MM.1S (cell line): ENCODE measurements at regions not wholly inside any gene's neighbourhood (a gene's known extent, or its start where the extent isn't known, plus 50 kb on each side); places are given as distances from the start of the nearest gene placed in this dataset.
"Not testable (repeated sequence)": the region's sequence is repeated elsewhere in the genome, so short reads cannot be mapped to it uniquely, and the experiment has no call there.

Experiments
- DNase-seq: peaks from one replicate; pipeline ENCODE4 v3.0.0-alpha.2; 2015
- H2AFZ ChIP-seq: fragments of 300-600 bp; sonication (generic); 2 replicates; pipeline ENCODE4 v1.6.0; 2016; ENCODE audit warnings: antibody characterized with exemption, low read length
- H3F3A ChIP-seq: fragments of 300-600 bp; sonication (generic); 2 replicates; pipeline ENCODE4 v1.6.1; 2016; ENCODE audit warnings: mild to moderate bottlenecking, antibody characterized with exemption, low read length, moderate library complexity, mixed read lengths; ENCODE audit not compliant: insufficient read depth
- H3K27ac ChIP-seq: fragments of 300-600 bp; sonication (generic); 2 replicates; pipeline ENCODE4 v1.5.1; 2016; ENCODE audit warnings: mild to moderate bottlenecking, low read length
- H3K27me3 ChIP-seq: fragments of 300-600 bp; sonication (generic); replicated peaks from 2 replicates; pipeline ENCODE4 v1.6.0; 2016; ENCODE audit warnings: low read length; ENCODE audit not compliant: insufficient read depth
- H3K36me3 ChIP-seq: fragments of 300-600 bp; sonication (generic); replicated peaks from 2 replicates; pipeline ENCODE4 v1.6.1; 2016; ENCODE audit warnings: mild to moderate bottlenecking, low read length, mixed read lengths; ENCODE audit not compliant: insufficient read depth
- H3K4me1 ChIP-seq: fragments of 300-600 bp; sonication (generic); 2 replicates; pipeline ENCODE4 v1.6.1; 2016; ENCODE audit warnings: low read length, mixed read lengths
- H3K4me2 ChIP-seq: fragments of 300-600 bp; sonication (generic); 2 replicates; pipeline ENCODE4 v1.6.0; 2016; ENCODE audit warnings: low read depth, low read length
- H3K4me3 ChIP-seq: fragments of 300-600 bp; sonication (generic); 2 replicates; pipeline ENCODE4 v1.5.1; 2016; ENCODE audit warnings: low read length, mixed read lengths
- H3K79me2 ChIP-seq: fragments of 300-600 bp; sonication (generic); 2 replicates; pipeline ENCODE4 v1.6.1; 2016; ENCODE audit warnings: mixed run types, low read length, mixed read lengths
- H3K9ac ChIP-seq: fragments of 300-600 bp; sonication (generic); 2 replicates; pipeline ENCODE4 v1.6.1; 2016; ENCODE audit warnings: low read length, mixed read lengths
- H3K9me2 ChIP-seq: fragments of 300-600 bp; sonication (generic); replicated peaks from 2 replicates; pipeline ENCODE4 v1.6.1; 2016; ENCODE audit warnings: mild to moderate bottlenecking, low read length, mixed read lengths; ENCODE audit not compliant: insufficient read depth
- H3K9me3 ChIP-seq: fragments of 300-600 bp; sonication (generic); replicated peaks from 2 replicates; pipeline ENCODE4 v1.6.1; 2016; ENCODE audit warnings: mild to moderate bottlenecking, low read length, mixed read lengths; ENCODE audit not compliant: insufficient read depth
- H4K20me1 ChIP-seq: fragments of 300-600 bp; sonication (generic); 2 replicates; pipeline ENCODE4 v1.6.1; 2016; ENCODE audit warnings: mild to moderate bottlenecking, low read length, moderate library complexity, mixed read lengths; ENCODE audit not compliant: insufficient read depth
- CTCF ChIP-seq: fragments of 300-600 bp; sonication (generic); IDR thresholded peaks from 2 replicates; pipeline ENCODE4 v1.5.1; 2016; ENCODE audit warnings: antibody characterized with exemption, low read length, mixed read lengths
- EZH2 ChIP-seq: fragments of 300-600 bp; sonication (generic); optimal IDR thresholded peaks from 2 replicates; pipeline ENCODE3; 2017; ENCODE audit warnings: low read depth, mild to moderate bottlenecking, antibody characterized with exemption, low read length, mixed read lengths
- EZH2phosphoT487 ChIP-seq: fragments of 300-600 bp; sonication (generic); IDR thresholded peaks from 2 replicates; pipeline ENCODE4 v1.6.1; 2018; ENCODE audit warnings: antibody characterized with exemption, low read length

- H3K4me3 ChIP-seq: no peak overlapping the region
- no peaks in the 10 kb centered on the region for H3K9me2 ChIP-seq
- H3K9ac ChIP-seq: no peak overlapping the region
- TF ChIP-seq EZH2 (no peak), CTCF (no peak), EZH2phosphoT487 (no peak)
- no peaks in the 10 kb centered on the region for H3K9me3 ChIP-seq
- H3K4me2 ChIP-seq: no peak overlapping the region
- H3K79me2 ChIP-seq: no peaks in the 10 kb centered on the region
- H2AFZ ChIP-seq: no peak overlapping the region
- no peak for DNase-seq
- H3K36me3 ChIP-seq: no peaks in the 10 kb centered on the region
- no peak overlapping the region for H3K27ac ChIP-seq
- H4K20me1 ChIP-seq: no peaks in the 10 kb centered on the region
- H3K27me3 ChIP-seq: no peaks in the 10 kb centered on the region
- no peaks in the 10 kb centered on the region for H3K4me1 ChIP-seq
- H3F3A ChIP-seq: no peaks in the 10 kb centered on the region
Measured at GRCh38 chrX:55818673-55819375, 101.3 kb downstream of the RRAGB start.

- no peak overlapping the region for H3K27ac ChIP-seq
- H3K9me3 ChIP-seq: no peaks in the 10 kb centered on the region
- no peak overlapping the region for H2AFZ ChIP-seq
- no peaks in the 10 kb centered on the region for H4K20me1 ChIP-seq
- TF ChIP-seq EZH2phosphoT487: no peak
- TF ChIP-seq CTCF: no peak
- TF ChIP-seq EZH2: no peak
- no peaks in the 10 kb centered on the region for H3K9me2 ChIP-seq
- H3F3A ChIP-seq: no peaks in the 10 kb centered on the region
- DNase-seq: no peak
- no peaks in the 10 kb centered on the region for H3K79me2 ChIP-seq
- no peak overlapping the region for H3K4me2 ChIP-seq
- H3K27me3 ChIP-seq: no peaks in the 10 kb centered on the region
- no peak overlapping the region for H3K9ac ChIP-seq
- H3K36me3 ChIP-seq: no peaks in the 10 kb centered on the region
- no peak overlapping the region for H3K4me3 ChIP-seq
- H3K4me1 ChIP-seq: no peaks in the 10 kb centered on the region
Measured at GRCh38 chrX:55839485-55839884, 121.9 kb downstream of the RRAGB start.

- Histone ChIP-seq H3K4me1 (no peaks in the 10 kb centered on the region), H3K4me2 (no peak overlapping the region), H4K20me1 (no peaks in the 10 kb centered on the region), H3F3A (no peaks in the 10 kb centered on the region), H3K4me3 (no peak overlapping the region), H3K36me3 (no peaks in the 10 kb centered on the region), H3K27ac (no peak overlapping the region), H3K27me3 (no peaks in the 10 kb centered on the region), H3K9ac (no peak overlapping the region), H3K9me2 (no peaks in the 10 kb centered on the region), H2AFZ (no peak overlapping the region), H3K9me3 (no peaks in the 10 kb centered on the region), H3K79me2 (no peaks in the 10 kb centered on the region)
- no peak for DNase-seq
- TF ChIP-seq CTCF: no peak
- no peak for TF ChIP-seq EZH2
- TF ChIP-seq EZH2phosphoT487: no peak
Measured at GRCh38 chrX:55841962-55842752, 124.6 kb downstream of the RRAGB start.

GRCh38 chrX:55866779-55867178, 149.2 kb downstream of the RRAGB start:
- not testable (repeated sequence) for DNase-seq, H3K9me2 ChIP-seq, H3K4me3 ChIP-seq, H3K36me3 ChIP-seq, H3K9ac ChIP-seq, H2AFZ ChIP-seq, H3K9me3 ChIP-seq, H4K20me1 ChIP-seq, H3K27me3 ChIP-seq, H3K79me2 ChIP-seq
- H3K4me2 ChIP-seq: peak overlapping the region; percentile 39; the same call in 1 of the 2 replicates
- H3K4me1 ChIP-seq: peaks cover 14% of the 10 kb centered on the region
- peak overlapping the region; percentile 45; the same call in 1 of the 2 replicates for H3K27ac ChIP-seq
- H3F3A ChIP-seq: peaks cover 10% of the 10 kb centered on the region
